HEK293 (cell line): ENCODE measurements at regions not wholly inside any gene's neighbourhood (a gene's known extent, or its start where the extent isn't known, plus 50 kb on each side); places are given as distances from the start of the nearest gene placed in this dataset.

Source experiments
- CTCF ChIA-PET: fragments of 350-600 bp; formaldehyde crosslinking; extraction: SDS; loops from one replicate; lab custom pipeline; 2021; ENCODE audit warnings: antibody characterized with exemption; lab: Yijun Ruan, JAX
- POLR2A ChIA-PET: fragments of 300-600 bp; formaldehyde crosslinking; extraction: SDS; loops from one replicate; lab custom pipeline; 2020; ENCODE audit warnings: antibody characterized with exemption, inconsistent platforms; lab: Yijun Ruan, JAX
- H3K27ac ChIP-seq: fragments of 200-500 bp; sonication (Bioruptor generic); 2 replicates; pipeline ENCODE4 v1.5.1; 2014; ENCODE audit warnings: low read depth, low read length, control low read depth, inconsistent platforms; ENCODE audit errors: extremely low read depth
- H3K36me3 ChIP-seq, 2 experiments: fragments of 200-500 bp in 1 of 2; sonication (Bioruptor generic) in 1 of 2; 1 replicate in 1 of 2; 2 replicates in 1 of 2; pipeline ENCODE4 v1.5.1; 2014 to 2017; ENCODE audit warnings: inconsistent platforms in 2 of 2, low read length in 2 of 2; ENCODE audit not compliant: control insufficient read depth in 2 of 2, insufficient read depth in 1 of 2
- H3K4me1 ChIP-seq: fragments of 200-500 bp; sonication (Bioruptor generic); 2 replicates; pipeline ENCODE4 v1.5.1; 2014; ENCODE audit warnings: mild to moderate bottlenecking, low read length, inconsistent platforms; ENCODE audit not compliant: control insufficient read depth, insufficient read depth
- H3K4me3 ChIP-seq: 2 replicates; pipeline ENCODE4 v1.5.1; 2011; ENCODE audit warnings: low read depth, mild to moderate bottlenecking, control low read depth, low read length, moderate library complexity
- H3K9me3 ChIP-seq: fragments of 200-500 bp; sonication (Bioruptor generic); 2 replicates; pipeline ENCODE4 v1.5.1; 2014; ENCODE audit warnings: low read depth, low read length, inconsistent platforms; ENCODE audit not compliant: control insufficient read depth, insufficient read depth
- BCL11A ChIP-seq: fragments of 450-650 bp; formaldehyde crosslinking; IDR thresholded peaks from 2 replicates; pipeline ENCODE4 v1.5.1; 2016; ENCODE audit warnings: low read depth, missing biosample characterization, missing genetic modification characterization
- IKZF3 ChIP-seq: fragments of 450-650 bp; IDR thresholded peaks from 2 replicates; pipeline ENCODE4 v1.5.0; 2018; ENCODE audit warnings: missing biosample characterization, mild to moderate bottlenecking, missing genetic modification characterization, moderate library complexity
- KLF8 ChIP-seq: fragments of 450-650 bp; formaldehyde crosslinking; IDR thresholded peaks from 2 replicates; pipeline ENCODE4 v1.5.1; 2016; ENCODE audit warnings: missing biosample characterization, missing genetic modification characterization
- SP3 ChIP-seq: fragments of 450-650 bp; formaldehyde crosslinking; IDR thresholded peaks from 2 replicates; pipeline ENCODE4 v1.5.1; 2016; ENCODE audit warnings: missing biosample characterization, missing genetic modification characterization
- ZFHX2 ChIP-seq: fragments of 450-650 bp; formaldehyde crosslinking; conservative IDR thresholded peaks from 2 replicates; pipeline ENCODE4 v1.5.1; 2016; ENCODE audit warnings: missing biosample characterization, missing genetic modification characterization
- ZNF18 ChIP-seq: fragments of 450-650 bp; formaldehyde crosslinking; IDR thresholded peaks from 2 replicates; pipeline ENCODE4 v1.5.1; 2016; ENCODE audit warnings: missing biosample characterization, missing genetic modification characterization
- ZNF23 ChIP-seq: fragments of 450-650 bp; formaldehyde crosslinking; IDR thresholded peaks from 2 replicates; pipeline ENCODE4 v1.5.1; 2016; ENCODE audit warnings: missing biosample characterization, missing genetic modification characterization, borderline replicate concordance
- ZNF391 ChIP-seq: fragments of 450-650 bp; formaldehyde crosslinking; IDR thresholded peaks from 2 replicates; pipeline ENCODE4 v1.5.1; 2016; ENCODE audit warnings: low read depth, missing biosample characterization, missing genetic modification characterization, borderline replicate concordance
- ZNF394 ChIP-seq: fragments of 450-650 bp; formaldehyde crosslinking; IDR thresholded peaks from 2 replicates; pipeline ENCODE4 v1.5.1; 2016; ENCODE audit warnings: missing biosample characterization, missing genetic modification characterization, mild to moderate bottlenecking, moderate library complexity, borderline replicate concordance
- ZNF433 ChIP-seq: fragments of 450-650 bp; formaldehyde crosslinking; IDR thresholded peaks from 2 replicates; pipeline ENCODE4 v1.5.1; 2016; ENCODE audit warnings: missing biosample characterization, missing genetic modification characterization, low read depth
- ZNF488 ChIP-seq: fragments of 450-650 bp; formaldehyde crosslinking; IDR thresholded peaks from 2 replicates; pipeline ENCODE4 v1.5.1; 2016; ENCODE audit warnings: missing biosample characterization, missing genetic modification characterization
- ZNF521 ChIP-seq: fragments of 450-650 bp; formaldehyde crosslinking; IDR thresholded peaks from 2 replicates; pipeline ENCODE4 v1.5.1; 2017; ENCODE audit warnings: missing biosample characterization, mild to moderate bottlenecking, missing genetic modification characterization
- ZNF529 ChIP-seq: fragments of 450-650 bp; formaldehyde crosslinking; IDR thresholded peaks from 2 replicates; pipeline ENCODE4 v1.5.1; 2017; ENCODE audit warnings: missing genetic modification characterization, missing biosample characterization; ENCODE audit not compliant: insufficient replicate concordance
- ZNF555 ChIP-seq: fragments of 450-650 bp; formaldehyde crosslinking; conservative IDR thresholded peaks from 2 replicates; pipeline ENCODE4 v1.5.1; 2017; ENCODE audit warnings: missing biosample characterization, mild to moderate bottlenecking, missing genetic modification characterization, inconsistent platforms
- ZNF596 ChIP-seq: fragments of 450-650 bp; IDR thresholded peaks from 2 replicates; pipeline ENCODE4 v1.5.0; 2018; ENCODE audit warnings: missing biosample characterization, mild to moderate bottlenecking, missing genetic modification characterization, moderate library complexity
- ZNF623 ChIP-seq: fragments of 450-650 bp; formaldehyde crosslinking; IDR thresholded peaks from 2 replicates; pipeline ENCODE4 v1.5.1; 2016; ENCODE audit warnings: missing biosample characterization, missing genetic modification characterization
- ZNF626 ChIP-seq: fragments of 450-650 bp; sonication (Bioruptor Pico); formaldehyde crosslinking; IDR thresholded peaks from 2 replicates; pipeline ENCODE4 v1.5.1; 2018; ENCODE audit warnings: missing biosample characterization, missing genetic modification characterization, inconsistent platforms
- ZNF645 ChIP-seq: fragments of 450-650 bp; formaldehyde crosslinking; IDR thresholded peaks from 2 replicates; pipeline ENCODE4; 2016; ENCODE audit warnings: missing biosample characterization, missing genetic modification characterization
- ZNF777 ChIP-seq: fragments of 450-650 bp; formaldehyde crosslinking; IDR thresholded peaks from 2 replicates; pipeline ENCODE4 v1.5.1; 2017; ENCODE audit warnings: missing biosample characterization, missing genetic modification characterization, borderline replicate concordance
- TF ChIP-seq, protein P1 (sequence below): fragments of 450-650 bp; formaldehyde crosslinking; conservative IDR thresholded peaks from 2 replicates; pipeline ENCODE4 v1.5.1; 2016; ENCODE audit warnings: low read depth, missing biosample characterization, missing genetic modification characterization
- TF ChIP-seq, protein P2 (sequence below): fragments of 450-650 bp; formaldehyde crosslinking; IDR thresholded peaks from 2 replicates; pipeline ENCODE4 v1.5.1; 2016; ENCODE audit warnings: missing biosample characterization, missing genetic modification characterization, borderline replicate concordance

GRCh38 chr7:3204526-3204925, 96.5 kb upstream of the SDK1 start:
- H3K36me3 ChIP-seq, result no peaks in the 10 kb centered on the region
- POLR2A ChIA-PET, result no interaction called here
- no peak for TF ChIP-seq ZFHX2
- no peak for TF ChIP-seq ZNF23
- TF ChIP-seq ZNF18, result no peak
- TF ChIP-seq, protein P1, sequence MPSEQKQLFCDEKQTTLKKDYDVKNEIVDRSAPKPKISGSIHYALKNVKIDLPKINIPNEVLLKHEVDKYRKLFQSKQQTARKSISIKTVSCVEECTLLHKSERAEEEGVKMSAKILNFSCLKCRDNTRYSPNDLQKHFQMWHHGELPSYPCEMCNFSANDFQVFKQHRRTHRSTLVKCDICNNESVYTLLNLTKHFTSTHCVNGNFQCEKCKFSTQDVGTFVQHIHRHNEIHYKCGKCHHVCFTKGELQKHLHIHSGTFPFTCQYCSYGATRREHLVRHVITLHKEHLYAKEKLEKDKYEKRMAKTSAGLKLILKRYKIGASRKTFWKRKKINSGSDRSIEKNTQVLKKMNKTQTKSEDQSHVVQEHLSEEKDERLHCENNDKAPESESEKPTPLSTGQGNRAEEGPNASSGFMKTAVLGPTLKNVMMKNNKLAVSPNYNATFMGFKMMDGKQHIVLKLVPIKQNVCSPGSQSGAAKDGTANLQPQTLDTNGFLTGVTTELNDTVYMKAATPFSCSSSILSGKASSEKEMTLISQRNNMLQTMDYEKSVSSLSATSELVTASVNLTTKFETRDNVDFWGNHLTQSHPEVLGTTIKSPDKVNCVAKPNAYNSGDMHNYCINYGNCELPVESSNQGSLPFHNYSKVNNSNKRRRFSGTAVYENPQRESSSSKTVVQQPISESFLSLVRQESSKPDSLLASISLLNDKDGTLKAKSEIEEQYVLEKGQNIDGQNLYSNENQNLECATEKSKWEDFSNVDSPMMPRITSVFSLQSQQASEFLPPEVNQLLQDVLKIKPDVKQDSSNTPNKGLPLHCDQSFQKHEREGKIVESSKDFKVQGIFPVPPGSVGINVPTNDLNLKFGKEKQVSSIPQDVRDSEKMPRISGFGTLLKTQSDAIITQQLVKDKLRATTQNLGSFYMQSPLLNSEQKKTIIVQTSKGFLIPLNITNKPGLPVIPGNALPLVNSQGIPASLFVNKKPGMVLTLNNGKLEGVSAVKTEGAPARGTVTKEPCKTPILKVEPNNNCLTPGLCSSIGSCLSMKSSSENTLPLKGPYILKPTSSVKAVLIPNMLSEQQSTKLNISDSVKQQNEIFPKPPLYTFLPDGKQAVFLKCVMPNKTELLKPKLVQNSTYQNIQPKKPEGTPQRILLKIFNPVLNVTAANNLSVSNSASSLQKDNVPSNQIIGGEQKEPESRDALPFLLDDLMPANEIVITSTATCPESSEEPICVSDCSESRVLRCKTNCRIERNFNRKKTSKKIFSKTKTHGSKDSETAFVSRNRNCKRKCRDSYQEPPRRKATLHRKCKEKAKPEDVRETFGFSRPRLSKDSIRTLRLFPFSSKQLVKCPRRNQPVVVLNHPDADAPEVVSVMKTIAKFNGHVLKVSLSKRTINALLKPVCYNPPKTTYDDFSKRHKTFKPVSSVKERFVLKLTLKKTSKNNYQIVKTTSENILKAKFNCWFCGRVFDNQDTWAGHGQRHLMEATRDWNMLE (tag by site-specific recombination), result no peak
- no peak for TF ChIP-seq IKZF3 (tag by site-specific recombination)
- no peak for TF ChIP-seq ZNF488 (tag by site-specific recombination)
- no peak for TF ChIP-seq ZNF623 (tag by site-specific recombination)
- TF ChIP-seq ZNF391, result no peak
- no peak for TF ChIP-seq ZNF555
- TF ChIP-seq ZNF529, result no peak
- TF ChIP-seq, all 188 proteins: peak for 0
- Histone ChIP-seq H3K4me3 (no peak overlapping the region), H3K27ac (no peak overlapping the region), H3K4me1 (no peaks in the 10 kb centered on the region), H3K9me3 (no peaks in the 10 kb centered on the region)
- CTCF ChIA-PET, result interaction anchor here (0.7 kb wide), 1 partner anchor 995 kb away, joined by 5 read pairs; no protein-coding TSS in a partner anchor

DNA sequence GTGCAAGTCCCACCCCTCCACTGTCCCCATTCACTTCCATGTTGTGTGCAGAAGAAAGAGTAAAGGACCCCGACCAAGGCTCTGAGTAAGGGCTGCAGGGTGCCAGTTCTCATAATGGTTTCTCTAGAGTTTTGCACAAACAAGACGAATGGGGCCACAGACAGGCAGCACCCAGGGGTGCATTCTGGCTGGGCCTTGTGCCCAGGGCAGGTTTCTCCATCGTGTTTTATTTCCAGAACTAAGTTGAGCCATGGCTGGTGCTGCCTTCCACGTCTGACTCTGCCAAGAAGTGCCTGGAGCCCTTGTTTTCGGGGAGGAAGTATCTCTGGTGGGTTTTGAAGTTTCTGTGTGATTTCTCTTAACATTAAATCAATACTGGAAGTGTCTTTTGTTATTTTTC, 95.0 kb upstream of the SDK1 start:
- no peaks in the 10 kb centered on the region for H3K4me1 ChIP-seq
- H3K4me3 ChIP-seq, result no peak overlapping the region
- TF ChIP-seq SP3 (tag by site-specific recombination), result no peak
- TF ChIP-seq ZNF777 (tag by site-specific recombination), result no peak
- TF ChIP-seq ZNF521 (tag by site-specific recombination), result no peak
- no peak for TF ChIP-seq ZNF645 (tag by site-specific recombination)
- TF ChIP-seq, protein P2, sequence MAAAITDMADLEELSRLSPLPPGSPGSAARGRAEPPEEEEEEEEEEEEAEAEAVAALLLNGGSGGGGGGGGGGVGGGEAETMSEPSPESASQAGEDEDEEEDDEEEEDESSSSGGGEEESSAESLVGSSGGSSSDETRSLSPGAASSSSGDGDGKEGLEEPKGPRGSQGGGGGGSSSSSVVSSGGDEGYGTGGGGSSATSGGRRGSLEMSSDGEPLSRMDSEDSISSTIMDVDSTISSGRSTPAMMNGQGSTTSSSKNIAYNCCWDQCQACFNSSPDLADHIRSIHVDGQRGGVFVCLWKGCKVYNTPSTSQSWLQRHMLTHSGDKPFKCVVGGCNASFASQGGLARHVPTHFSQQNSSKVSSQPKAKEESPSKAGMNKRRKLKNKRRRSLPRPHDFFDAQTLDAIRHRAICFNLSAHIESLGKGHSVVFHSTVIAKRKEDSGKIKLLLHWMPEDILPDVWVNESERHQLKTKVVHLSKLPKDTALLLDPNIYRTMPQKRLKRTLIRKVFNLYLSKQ (tag by site-specific recombination), result no peak
- TF ChIP-seq ZNF596 (tag by site-specific recombination), result no peak
- no peak for TF ChIP-seq KLF8 (tag by site-specific recombination)
- TF ChIP-seq ZNF394, result no peak
- no peak for TF ChIP-seq ZNF433 (tag by site-specific recombination)
- TF ChIP-seq BCL11A (tag by site-specific recombination), result no peak
- TF ChIP-seq ZNF626, result no peak
- POLR2A ChIA-PET, result no interaction called here
- no peaks in the 10 kb centered on the region for H3K36me3 ChIP-seq
- H3K27ac ChIP-seq, result no peak overlapping the region
- CTCF ChIA-PET, result no interaction called here
- H3K9me3 ChIP-seq, result no peaks in the 10 kb centered on the region
